GM18505 (cell line): ENCODE measurements at regions not wholly inside any gene's neighbourhood (a gene's known extent, or its start where the extent isn't known, plus 50 kb on each side); places are given as distances from the start of the nearest gene placed in this dataset.

Source experiments
- ATAC-seq: cut with Tn5 transposase; IDR thresholded peaks from one replicate; pipeline ENCODE4 v1.9.1; 2021; ENCODE audit not compliant: unreplicated experiment
- POLR2A ChIP-seq: IDR thresholded peaks from 4 replicates; pipeline ENCODE4 v1.6.1; 2011; ENCODE audit warnings: borderline replicate concordance; ENCODE audit not compliant: insufficient read depth, insufficient read length; ENCODE audit errors: extremely low read depth

- TF ChIP-seq POLR2A, result no peak
- ATAC-seq, result no peak
Observed at GRCh38 chr10:33803248-33803647, 468.8 kb upstream of the NRP1 start.

GRCh38 chr10:33802566-33802965 lies 468.1 kb upstream of the NRP1 start:
- TF ChIP-seq POLR2A, result no peak

GRCh38 chr10:33801705-33802104 lies 467.2 kb upstream of the NRP1 start:
- TF ChIP-seq POLR2A, result no peak
- ATAC-seq, result no peak

More at GRCh38 chr10:33802566-33802965, 468.1 kb upstream of the NRP1 start:
- ATAC-seq, result no peak

GRCh38 chr10:33800986-33801385 lies 466.5 kb upstream of the NRP1 start:
- no peak for TF ChIP-seq POLR2A
- ATAC-seq, result no peak

- no peak for ATAC-seq
- no peak for TF ChIP-seq POLR2A
Observed at GRCh38 chr10:33800545-33800944, 466.1 kb upstream of the NRP1 start.

GRCh38 chr10:33799944-33800323 lies 465.5 kb upstream of the NRP1 start:
- no peak for ATAC-seq
- TF ChIP-seq POLR2A, result no peak

GRCh38 chr10:33799281-33799943 lies 464.9 kb upstream of the NRP1 start:
- ATAC-seq, result no peak
- TF ChIP-seq POLR2A, result no peak

- ATAC-seq, result no peak
- TF ChIP-seq POLR2A, result no peak
Observed at GRCh38 chr10:33798754-33799153, 464.3 kb upstream of the NRP1 start.

GRCh38 chr10:33796680-33797079 lies 462.2 kb upstream of the NRP1 start:
- ATAC-seq, result no peak
- no peak for TF ChIP-seq POLR2A

- no peak for TF ChIP-seq POLR2A
- no peak for ATAC-seq
Observed at GRCh38 chr10:33795529-33795928, 461.1 kb upstream of the NRP1 start.

- no peak for ATAC-seq
- no peak for TF ChIP-seq POLR2A
Observed at GRCh38 chr10:33794460-33794859, 460.0 kb upstream of the NRP1 start.

- no peak for TF ChIP-seq POLR2A
- no peak for ATAC-seq
Observed at GRCh38 chr10:33793793-33794192, 459.3 kb upstream of the NRP1 start.

GRCh38 chr10:33791272-33791660 lies 456.8 kb upstream of the NRP1 start:
- no peak for TF ChIP-seq POLR2A
- no peak for ATAC-seq

- TF ChIP-seq POLR2A, result no peak
Observed at GRCh38 chr10:33790521-33791271, 456.2 kb upstream of the NRP1 start.

GRCh38 chr10:33783557-33783956 lies 449.1 kb upstream of the NRP1 start:
- no peak for TF ChIP-seq POLR2A
- no peak for ATAC-seq

More at GRCh38 chr10:33790521-33791271, 456.2 kb upstream of the NRP1 start:
- ATAC-seq, result no peak

GRCh38 chr10:33783078-33783477 lies 448.6 kb upstream of the NRP1 start:
- TF ChIP-seq POLR2A, result no peak
- ATAC-seq, result no peak
